Natural killer cell (primary cell): ENCODE measurements at regions not wholly inside any gene's neighbourhood (a gene's known extent, or its start where the extent isn't known, plus 50 kb on each side); places are given as distances from the start of the nearest gene placed in this dataset.

Experiments used
- ATAC-seq, 3 donors: fragments of 150-1000 bp in 2 of 3; fragments of 200-7000 bp in 1 of 3; cut with Tn5 transposase; 1 replicate in 1 of 3; 2 replicates in 2 of 3; pipeline ENCODE4 v1.10.0; 2021; ENCODE audit warnings: mild to moderate bottlenecking in 2 of 3, moderate library complexity in 2 of 3
- DNase-seq, 2 donors: peaks; one replicate each; pipeline versions ENCODE4 v3.0.0 to v3.0.0-alpha.2; 2013 to 2021; ENCODE audit warnings: mixed read lengths in 1 of 2
- H3K27ac ChIP-seq: one replicate; pipeline ENCODE4 v1.5.1; 2013; ENCODE audit warnings: mild to moderate bottlenecking, low read length
- H3K27me3 ChIP-seq: one replicate; pipeline ENCODE4 v1.6.1; 2013; ENCODE audit warnings: low read length; ENCODE audit not compliant: control insufficient read depth, insufficient read depth
- H3K36me3 ChIP-seq: one replicate; pipeline ENCODE4 v1.6.1; 2013; ENCODE audit warnings: low read length; ENCODE audit not compliant: control insufficient read depth, insufficient read depth
- H3K4me1 ChIP-seq: one replicate; pipeline ENCODE4 v1.6.1; 2013; ENCODE audit warnings: low read length; ENCODE audit not compliant: control insufficient read depth, insufficient read depth
- H3K4me3 ChIP-seq: one replicate; pipeline ENCODE4 v1.5.1; 2013; ENCODE audit warnings: low read length
- H3K9me3 ChIP-seq: one replicate; pipeline ENCODE4 v1.6.1; 2013; ENCODE audit warnings: low read length; ENCODE audit not compliant: control insufficient read depth, insufficient read depth
- H3K27ac Mint-ChIP-seq, 2 donors: one replicate each; pipeline ENCODE4 v1.8.0; 2022; ENCODE audit warnings: mild to moderate bottlenecking in 2 of 2, mixed read lengths in 2 of 2, moderate library complexity in 1 of 2
- H3K27me3 Mint-ChIP-seq, 2 donors: one replicate each; pipeline ENCODE4 v1.8.0; 2022; ENCODE audit warnings: low read depth in 2 of 2, mixed read lengths in 2 of 2
- H3K36me3 Mint-ChIP-seq: one replicate; pipeline ENCODE4 v1.8.0; 2022; ENCODE audit warnings: mixed read lengths
- H3K4me1 Mint-ChIP-seq, 2 donors: one replicate each; pipeline ENCODE4 v1.8.0; 2022; ENCODE audit warnings: mixed read lengths in 2 of 2
- H3K4me3 Mint-ChIP-seq: one replicate; pipeline ENCODE4 v1.8.0; 2022; ENCODE audit warnings: mild to moderate bottlenecking, moderate library complexity, mixed read lengths
- H3K9me3 Mint-ChIP-seq, 2 donors: one replicate each; pipeline ENCODE4 v1.8.0; 2022; ENCODE audit warnings: mixed read lengths in 2 of 2
- CTCF ChIP-seq: fragments of 200-600 bp; IDR thresholded peaks from one replicate; pipeline ENCODE4 v1.8.0; 2022; ENCODE audit warnings: antibody characterized with exemption
- WGBS: methylation state at CpG from one replicate; pipeline ENCODE4 v1.1.7; 2013; ENCODE audit warnings: missing lambda C conversion rate; ENCODE audit not compliant: insufficient coverage; 5-methylcytosine and 5-hydroxymethylcytosine counted together
- intact Hi-C: fragments of 100-400 bp; cut with micrococcal nuclease; formaldehyde crosslinking; loops from one replicate; pipeline ENCODE4 v1.14.2; 2022

DNA sequence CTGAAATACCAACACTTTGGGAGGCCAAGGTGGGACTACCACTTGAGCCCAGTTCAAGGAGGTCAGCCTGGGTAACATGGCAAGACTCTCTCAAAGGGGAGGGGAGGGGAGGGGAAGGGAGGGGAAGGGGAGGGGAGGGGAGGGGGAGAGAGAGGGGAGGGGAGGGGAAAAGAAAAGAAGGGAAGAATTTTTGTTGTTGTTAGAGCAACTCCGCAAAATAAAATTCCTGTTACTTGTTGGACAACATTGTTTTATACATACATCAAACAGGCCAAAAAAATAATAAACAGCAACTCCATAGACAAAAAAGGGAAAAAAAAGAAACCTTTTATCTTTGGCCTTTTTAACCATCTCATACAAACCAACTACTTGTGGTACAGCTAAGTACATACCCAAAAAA is 57.3 kb upstream of the TRIM24 start:
- Histone ChIP-seq H3K36me3 (no peaks in the 10 kb centered on the region), H3K9me3 (no peaks in the 10 kb centered on the region), H3K4me1 (no peaks in the 10 kb centered on the region), H3K4me3 (no peak overlapping the region), H3K27ac (no peak overlapping the region), H3K27me3 (no peaks in the 10 kb centered on the region)
- H3K27ac Mint-ChIP-seq = no peak overlapping the region
- WGBS = no CpG with 5 or more reads among the region's 1 CpG
- ATAC-seq (no peak), DNase-seq (no peak)
- intact Hi-C loops = no loop called here
- H3K36me3 Mint-ChIP-seq = no peaks in the 10 kb centered on the region
- H3K27me3 Mint-ChIP-seq = peaks cover 0 to 7% of the 10 kb centered on the region in 2 donors
- H3K4me1 Mint-ChIP-seq = no peaks in the 10 kb centered on the region
- H3K4me3 Mint-ChIP-seq = no peak overlapping the region
- H3K9me3 Mint-ChIP-seq = peaks cover 0 to 3% of the 10 kb centered on the region in 2 donors
- TF ChIP-seq CTCF = no peak

DNA sequence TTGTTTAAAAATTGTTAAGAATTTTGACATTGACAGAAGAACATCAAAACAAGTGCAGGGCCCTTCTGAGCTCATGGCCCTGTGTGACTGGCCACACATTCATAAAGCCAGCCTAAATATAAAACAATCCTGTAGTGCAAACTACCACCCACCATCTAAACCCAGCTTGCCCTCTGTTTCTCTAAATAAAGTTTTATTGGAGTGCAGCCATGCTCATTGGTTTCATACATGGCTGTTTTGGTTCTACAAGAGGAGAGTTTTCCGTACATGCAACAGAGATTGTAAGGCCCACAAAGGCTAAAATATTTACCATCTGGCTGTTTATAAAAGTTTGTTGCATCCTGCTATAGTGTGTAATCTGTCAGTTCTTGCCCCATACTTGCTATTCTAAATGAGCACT is 54.6 kb upstream of the TRIM24 start:
- peaks cover 0 to 7% of the 10 kb centered on the region in 2 donors for H3K27me3 Mint-ChIP-seq
- no peaks in the 10 kb centered on the region for H3K4me1 Mint-ChIP-seq
- DNase-seq (no peak), ATAC-seq (no peak)
- H3K27ac Mint-ChIP-seq = no peak overlapping the region
- Histone ChIP-seq H3K36me3 (no peaks in the 10 kb centered on the region), H3K27ac (no peak overlapping the region), H3K4me1 (no peaks in the 10 kb centered on the region), H3K4me3 (no peak overlapping the region), H3K27me3 (no peaks in the 10 kb centered on the region), H3K9me3 (no peaks in the 10 kb centered on the region)
- H3K36me3 Mint-ChIP-seq = no peaks in the 10 kb centered on the region
- intact Hi-C loops = no loop called here
- TF ChIP-seq CTCF = no peak
- H3K9me3 Mint-ChIP-seq = peaks cover 0 to 3% of the 10 kb centered on the region in 2 donors
- 100% methylated on average over 1 of the region's 1 CpG for WGBS
- no peak overlapping the region for H3K4me3 Mint-ChIP-seq

DNA sequence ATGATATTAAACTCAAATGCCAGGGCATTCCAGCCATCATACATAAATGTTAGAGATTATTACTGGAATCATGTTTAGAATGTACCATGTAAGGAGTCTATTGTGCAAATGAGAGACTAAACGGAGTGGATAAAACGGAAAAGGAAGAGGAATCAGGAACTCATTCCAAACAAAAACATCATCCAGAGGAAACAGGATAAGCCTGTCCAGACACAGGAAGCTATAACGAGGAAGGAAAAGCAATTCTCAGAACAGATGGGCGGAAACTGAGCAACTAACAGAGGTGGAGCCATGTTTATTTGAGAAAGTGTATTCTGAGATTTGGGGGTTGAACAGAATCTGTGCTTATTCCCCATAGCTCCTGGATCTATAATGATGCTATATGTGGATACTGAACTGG is 52.3 kb upstream of the TRIM24 start:
- H3K27me3 Mint-ChIP-seq = peaks cover 0 to 7% of the 10 kb centered on the region in 2 donors
- H3K36me3 ChIP-seq = no peaks in the 10 kb centered on the region
- no peak overlapping the region for H3K4me3 Mint-ChIP-seq
- peaks cover 0 to 3% of the 10 kb centered on the region in 2 donors for H3K9me3 Mint-ChIP-seq
- no peaks in the 10 kb centered on the region for H3K9me3 ChIP-seq
- H3K36me3 Mint-ChIP-seq = no peaks in the 10 kb centered on the region
- no peak overlapping the region for H3K4me3 ChIP-seq
- H3K27ac Mint-ChIP-seq = no peak overlapping the region
- TF ChIP-seq CTCF = no peak
- no peaks in the 10 kb centered on the region for H3K4me1 ChIP-seq
- intact Hi-C loops = no loop called here
- no peaks in the 10 kb centered on the region for H3K27me3 ChIP-seq
- DNase-seq (no peak), ATAC-seq (no peak)
- 48% methylated on average over 4 of the region's 4 CpGs for WGBS
- no peaks in the 10 kb centered on the region for H3K4me1 Mint-ChIP-seq
- H3K27ac ChIP-seq = no peak overlapping the region
